Brain pericyte (primary cell): ENCODE measurements at regions not wholly inside any gene's neighbourhood (a gene's known extent, or its start where the extent isn't known, plus 50 kb on each side); places are given as distances from the start of the nearest gene placed in this dataset.

Experiments
- DNase-seq: peaks from one replicate; pipeline ENCODE4 v3.0.0-alpha.2; 2012; ENCODE audit warnings: low read depth, low spot score

DNA sequence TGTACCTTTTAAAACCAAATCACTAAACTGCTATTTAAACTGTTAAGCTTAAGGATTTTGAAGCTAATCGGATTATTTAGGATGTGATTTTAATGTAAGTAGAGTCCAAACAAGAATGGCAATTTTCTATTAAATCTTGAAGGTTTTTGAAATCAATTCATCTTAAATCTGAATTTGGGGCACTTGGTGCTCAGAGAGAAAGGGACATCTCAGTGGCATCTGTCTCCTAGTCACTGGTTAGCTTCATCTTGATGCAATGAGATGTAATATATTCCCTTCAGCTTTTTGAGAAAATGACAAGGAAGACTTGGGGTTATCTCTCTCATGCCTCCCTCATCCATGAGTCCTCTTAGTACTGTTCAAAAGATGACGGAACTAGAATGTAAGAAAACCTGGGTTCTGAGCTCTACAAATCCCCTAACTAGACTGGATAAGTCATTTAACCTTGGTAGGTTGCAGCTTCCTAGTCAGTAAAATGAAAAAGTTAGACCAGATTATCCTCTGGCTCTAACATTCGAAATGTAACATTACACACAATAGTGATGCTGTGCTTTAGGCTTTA lies 198.5 kb upstream of the NEBL start:
- DNase-seq: no peak

DNA sequence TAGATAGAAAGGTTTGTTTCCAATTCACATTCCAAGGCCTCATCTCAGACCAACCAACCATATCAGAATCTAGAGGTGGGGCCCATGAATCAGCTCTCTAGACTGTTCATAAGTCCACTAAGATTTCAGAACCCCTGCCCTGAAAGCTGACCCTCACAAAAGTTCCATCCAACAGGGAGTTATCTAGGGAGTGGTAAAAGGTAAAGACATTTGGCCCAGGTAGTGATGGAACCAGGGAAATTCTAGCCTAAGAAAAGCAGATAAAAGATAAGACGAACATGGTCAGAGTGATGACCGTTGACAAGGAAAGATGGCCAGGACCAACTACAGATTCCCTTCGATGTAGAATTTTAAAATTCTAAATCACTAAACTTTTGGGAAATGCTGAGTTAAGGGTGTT lies 198.0 kb upstream of the NEBL start:
- no peak for DNase-seq

DNA sequence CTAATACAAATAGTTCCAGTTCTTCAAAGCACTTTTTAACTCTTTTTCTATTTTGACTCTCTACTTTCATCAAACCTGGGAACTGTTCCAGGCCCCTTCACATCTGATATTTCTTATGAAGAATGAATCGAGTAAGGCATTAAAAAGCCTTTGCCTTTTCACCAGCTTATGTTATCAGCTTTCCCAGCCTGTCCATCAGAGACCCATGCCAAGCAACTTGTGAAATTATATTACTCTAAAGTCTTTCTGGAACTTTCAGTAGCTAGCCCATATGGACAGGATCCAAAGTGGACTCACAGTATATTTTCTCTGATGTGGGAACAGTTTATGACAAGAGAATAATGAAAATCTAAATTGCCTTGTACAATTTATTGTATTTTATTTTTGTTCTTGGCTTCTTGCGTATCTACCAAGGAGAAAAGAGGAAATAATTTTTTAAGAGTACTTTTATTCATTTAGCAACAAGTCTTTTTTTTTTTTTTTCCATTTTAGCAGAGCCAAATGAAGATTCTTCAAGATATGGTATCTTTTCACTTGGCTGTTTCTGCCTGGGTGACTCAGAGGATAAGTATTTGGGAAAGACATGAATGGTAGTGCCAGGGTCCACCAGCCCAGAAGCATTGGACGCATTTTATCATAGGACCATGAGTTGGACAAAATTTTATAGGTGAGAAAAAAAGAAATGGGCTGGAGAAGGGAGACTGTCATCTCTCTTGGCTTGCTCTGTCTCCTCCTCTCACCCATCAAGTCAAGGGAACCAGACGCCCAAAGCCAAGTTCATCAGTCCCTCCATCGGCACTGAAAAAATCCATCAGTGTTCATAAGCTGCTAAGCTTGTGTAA lies 195.8 kb upstream of the NEBL start:
- DNase-seq: no peak

DNA sequence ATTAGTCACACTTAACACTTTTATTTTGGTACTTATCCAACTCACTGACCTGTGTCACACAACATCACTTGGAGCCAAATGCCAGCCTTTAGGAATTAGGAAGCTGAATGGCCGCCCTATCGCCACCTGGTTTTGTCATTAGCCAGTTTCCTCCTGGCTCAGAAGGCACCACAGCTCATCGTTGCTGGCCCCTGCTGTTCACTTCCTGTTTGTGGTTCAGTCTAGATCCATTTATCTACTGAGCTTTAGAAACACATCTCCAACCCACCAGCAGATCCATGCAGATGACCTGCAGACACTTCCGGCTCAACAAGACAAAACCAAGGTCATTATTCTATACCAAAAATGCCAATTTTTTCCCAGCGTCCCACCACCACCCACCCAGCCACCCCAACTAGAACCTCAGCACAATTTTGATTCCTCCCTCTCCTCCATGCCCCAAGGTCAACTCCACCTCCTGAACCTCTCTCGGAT lies 193.5 kb upstream of the NEBL start:
- DNase-seq: no peak

DNA sequence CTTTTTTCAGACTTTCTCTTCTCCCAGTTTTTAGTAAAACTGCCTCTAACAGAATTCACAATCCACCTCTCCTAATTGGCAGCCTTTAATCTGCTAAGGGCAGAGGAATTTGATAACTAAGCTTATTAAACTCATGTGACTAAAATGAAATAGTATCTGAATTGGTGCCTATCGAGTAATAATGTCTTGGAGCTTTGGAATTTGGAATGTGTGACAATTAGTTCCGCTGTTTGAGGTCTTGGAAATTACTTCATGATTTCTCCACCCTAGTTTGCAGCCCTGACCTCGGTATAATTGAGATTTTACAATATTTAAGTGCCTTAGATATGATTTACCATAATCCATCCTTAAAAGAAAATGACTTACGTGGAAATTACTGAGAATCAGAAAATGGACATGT lies 190.4 kb upstream of the NEBL start:
- DNase-seq: no peak

DNA sequence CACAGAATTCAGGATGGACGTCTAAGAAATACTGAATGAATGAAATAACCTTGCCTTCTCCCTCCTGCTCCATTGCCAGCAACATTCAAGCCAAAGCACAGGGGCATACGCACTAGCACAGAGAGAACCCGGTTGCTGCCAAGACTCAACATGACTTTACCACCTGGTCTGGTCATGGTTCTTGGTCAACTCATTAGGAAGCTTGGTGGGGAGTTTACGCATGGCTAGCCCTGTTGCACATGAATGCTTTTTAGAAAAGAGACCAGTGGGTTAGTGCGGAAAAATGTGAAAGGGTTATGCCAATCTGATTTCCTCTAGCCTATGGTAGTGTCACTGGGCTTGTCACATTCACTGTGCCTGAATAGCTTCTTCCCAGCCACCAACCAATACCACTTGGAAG lies 187.6 kb upstream of the NEBL start:
- no peak for DNase-seq

DNA sequence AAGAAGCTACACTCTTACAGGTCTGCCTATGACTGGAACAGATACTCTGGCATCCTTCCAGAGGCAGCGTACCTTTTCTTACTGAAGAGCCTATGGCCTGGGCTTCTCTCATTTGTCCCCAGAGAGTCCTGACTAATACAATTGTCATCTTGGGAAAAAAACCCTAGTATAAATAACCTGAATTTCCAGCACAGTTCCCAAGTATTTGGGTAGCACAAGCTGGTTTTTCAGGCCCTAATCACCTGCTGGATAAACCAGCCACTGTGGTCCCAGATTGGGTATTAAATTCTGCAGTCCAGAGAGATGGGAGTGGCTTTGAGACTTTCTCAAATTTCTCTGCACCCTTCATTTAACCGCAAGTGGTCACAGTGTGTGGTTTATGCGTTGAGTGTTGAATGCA lies 186.8 kb upstream of the NEBL start:
- DNase-seq: no peak

DNA sequence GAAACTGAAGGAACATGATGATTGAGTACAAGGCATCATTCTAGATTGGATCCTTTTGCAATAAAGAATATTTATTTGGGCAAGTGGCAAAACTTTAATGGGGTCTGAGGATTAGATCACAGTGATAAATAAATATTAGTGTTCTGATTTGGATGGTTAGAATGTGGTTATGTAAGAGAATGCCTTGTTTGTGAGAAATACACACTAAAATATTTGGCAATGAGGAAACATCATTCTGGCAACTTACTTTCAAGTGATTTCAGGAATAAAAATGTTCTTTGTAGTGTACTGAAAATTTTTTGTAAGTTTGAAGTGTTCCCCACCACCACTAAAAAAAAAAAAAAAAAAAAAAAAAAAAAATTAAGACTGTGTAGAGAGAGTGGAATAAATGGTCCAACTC lies 185.1 kb upstream of the NEBL start:
- no peak for DNase-seq

DNA sequence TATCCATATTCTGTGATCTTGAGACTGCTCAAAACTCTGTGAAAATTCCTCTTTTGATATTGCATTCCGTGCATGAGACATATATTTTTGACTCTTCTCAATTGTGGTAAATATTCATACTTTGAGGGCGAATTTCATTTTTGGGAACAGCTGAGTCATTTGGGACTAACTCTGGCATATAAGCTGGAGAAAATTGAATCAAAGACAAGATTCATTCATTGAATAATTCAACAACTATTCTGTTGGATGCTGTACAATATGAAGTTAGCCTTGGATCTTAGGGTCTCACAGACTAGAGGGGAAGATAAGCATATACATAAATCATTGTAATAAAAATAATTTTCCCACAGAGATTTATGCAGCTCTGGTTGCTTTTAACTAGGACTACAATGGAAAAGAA lies 183.2 kb upstream of the NEBL start:
- no peak for DNase-seq

DNA sequence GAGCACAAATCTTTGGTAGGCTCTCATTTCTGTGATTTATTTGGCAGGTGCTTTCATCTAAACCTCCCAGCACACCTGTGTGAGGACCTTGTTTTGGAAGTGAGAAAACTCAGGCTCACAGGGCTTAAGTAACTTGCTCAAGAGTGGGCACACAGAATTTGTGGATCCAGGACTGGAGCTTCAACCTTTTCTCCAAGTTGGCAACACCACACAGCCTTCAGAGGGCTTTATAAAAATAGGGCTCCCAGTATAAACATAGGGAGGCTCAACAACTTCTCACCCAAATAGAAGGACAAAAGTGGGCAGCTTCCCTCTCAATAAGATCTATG lies 182.2 kb upstream of the NEBL start:
- DNase-seq: no peak

DNA sequence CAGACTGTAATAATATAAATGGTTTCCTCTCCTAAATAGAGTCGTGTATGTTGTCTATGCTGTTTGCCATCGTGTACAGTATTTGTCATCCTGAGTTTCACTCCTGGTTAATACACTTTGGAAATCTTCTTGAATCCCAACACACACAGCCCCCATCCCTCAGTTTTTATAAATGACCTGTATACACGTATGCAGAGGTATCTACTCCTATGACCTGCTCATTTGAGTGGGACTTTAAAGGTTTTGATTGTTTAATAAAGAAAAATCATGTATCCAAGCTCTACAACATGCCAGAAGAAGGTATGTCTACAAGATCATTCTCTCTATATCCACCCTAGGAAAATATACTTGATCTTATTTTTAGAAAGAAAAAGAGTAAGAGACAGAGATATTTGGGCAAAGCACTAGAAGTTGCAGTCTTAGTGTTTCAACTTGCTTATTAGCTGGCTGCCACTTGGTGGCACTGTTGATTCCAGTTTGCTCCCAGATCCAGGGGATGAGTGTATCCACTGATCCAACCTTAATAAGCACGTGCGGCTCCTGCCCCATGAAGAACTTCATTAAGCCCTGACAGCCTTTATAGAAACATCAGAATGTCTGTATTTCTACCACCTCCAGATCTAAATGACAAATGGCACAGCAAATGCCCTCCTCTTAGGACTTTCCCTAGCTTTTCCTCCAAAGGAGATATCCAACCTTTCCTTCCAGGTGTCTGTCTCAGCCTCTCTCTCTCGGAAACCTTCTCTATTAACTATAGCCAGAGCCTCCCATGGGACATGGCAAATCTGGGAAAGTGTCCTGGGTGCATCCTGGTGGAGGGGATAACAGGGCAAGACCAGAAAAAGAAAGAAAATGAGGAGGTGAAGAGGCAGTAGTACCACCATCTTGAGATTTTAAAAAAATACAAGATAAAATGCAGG lies 181.6 kb upstream of the NEBL start:
- peak; percentile 15 for DNase-seq

DNA sequence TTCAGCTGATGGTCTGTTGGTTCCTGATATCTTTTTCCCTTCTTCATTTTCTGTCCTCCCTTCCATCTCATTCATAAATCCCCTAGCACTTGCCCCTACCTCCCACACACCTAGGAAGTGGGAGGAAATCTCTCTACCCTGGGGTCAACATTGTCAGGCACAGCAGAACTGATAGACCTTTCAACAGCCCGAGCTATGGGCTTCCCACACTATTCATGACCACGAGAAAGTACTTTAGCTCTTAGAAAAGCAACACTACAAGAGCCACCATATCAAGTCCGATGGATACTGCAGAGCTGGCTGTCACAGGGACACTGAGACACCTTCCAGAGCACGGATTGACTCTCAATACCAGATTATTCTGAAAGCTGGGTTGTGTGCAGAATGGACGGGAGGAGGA lies 180.6 kb upstream of the NEBL start:
- no peak for DNase-seq

DNA sequence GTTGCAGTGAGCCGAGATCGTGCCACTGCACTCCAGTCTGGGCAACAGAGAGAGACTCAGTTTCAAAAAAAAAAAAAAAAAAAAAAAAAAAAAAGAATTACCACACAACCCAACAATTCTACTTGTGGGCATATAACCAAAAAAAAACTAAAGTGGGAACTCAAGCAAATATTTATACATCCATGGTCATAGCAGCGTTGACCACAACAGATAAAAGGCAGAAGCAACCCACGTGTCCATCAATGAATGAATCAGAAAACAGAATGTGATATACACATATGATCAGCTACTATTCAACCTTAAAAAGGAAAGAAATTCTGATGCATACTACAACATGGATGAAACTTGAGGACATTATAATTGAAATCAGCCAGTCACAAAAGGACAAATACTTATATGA lies 179.3 kb upstream of the NEBL start:
- DNase-seq: no peak

DNA sequence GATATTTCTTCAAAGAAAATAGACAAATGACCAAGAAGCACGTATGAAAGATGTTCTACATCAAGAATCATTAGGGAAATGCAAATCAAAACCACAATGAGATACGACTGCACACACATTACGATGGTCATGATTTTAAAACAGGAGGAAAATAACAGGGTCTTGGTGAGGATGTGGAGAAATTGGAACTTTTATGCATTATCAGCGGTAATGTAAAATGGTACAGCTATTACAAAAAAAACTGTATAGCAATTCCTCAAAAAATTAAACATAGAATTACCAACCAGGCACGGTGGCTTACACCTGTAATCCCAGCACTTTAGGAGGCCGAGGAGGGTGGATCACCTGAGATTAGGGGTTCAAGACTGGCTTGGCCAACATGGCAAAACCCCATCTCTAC lies 178.8 kb upstream of the NEBL start:
- DNase-seq: no peak

DNA sequence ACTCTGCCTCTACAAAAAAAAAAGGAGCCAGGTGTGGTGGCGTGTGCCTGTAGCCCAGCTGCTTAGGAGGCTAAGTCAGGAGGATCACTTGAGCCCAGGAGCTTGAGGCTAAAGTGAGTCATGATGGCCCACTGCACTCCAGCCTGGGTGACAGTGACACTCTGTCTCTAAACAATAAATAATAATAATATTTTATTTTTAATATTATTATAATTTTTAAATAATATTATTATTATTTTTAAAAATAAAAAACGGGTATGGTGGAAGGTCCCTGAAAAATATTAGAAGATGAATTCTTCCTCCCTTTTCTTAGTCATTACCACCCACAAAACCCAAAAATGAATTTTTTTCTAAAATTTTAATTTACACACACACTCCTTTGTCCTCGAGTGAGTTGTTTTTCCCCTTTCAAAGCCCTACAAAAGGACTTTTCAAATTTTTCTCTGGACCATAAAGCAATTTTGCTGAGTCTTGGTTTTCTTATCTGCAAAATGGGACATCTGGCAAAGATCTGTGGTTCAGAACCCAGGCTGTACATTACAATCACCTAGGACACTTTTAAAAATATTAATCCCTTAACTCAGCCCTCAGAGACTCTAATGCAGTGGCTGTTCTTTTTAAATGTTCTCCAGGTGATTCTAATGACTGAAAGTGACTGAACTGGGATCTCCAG lies 174.0 kb upstream of the NEBL start:
- no peak for DNase-seq

DNA sequence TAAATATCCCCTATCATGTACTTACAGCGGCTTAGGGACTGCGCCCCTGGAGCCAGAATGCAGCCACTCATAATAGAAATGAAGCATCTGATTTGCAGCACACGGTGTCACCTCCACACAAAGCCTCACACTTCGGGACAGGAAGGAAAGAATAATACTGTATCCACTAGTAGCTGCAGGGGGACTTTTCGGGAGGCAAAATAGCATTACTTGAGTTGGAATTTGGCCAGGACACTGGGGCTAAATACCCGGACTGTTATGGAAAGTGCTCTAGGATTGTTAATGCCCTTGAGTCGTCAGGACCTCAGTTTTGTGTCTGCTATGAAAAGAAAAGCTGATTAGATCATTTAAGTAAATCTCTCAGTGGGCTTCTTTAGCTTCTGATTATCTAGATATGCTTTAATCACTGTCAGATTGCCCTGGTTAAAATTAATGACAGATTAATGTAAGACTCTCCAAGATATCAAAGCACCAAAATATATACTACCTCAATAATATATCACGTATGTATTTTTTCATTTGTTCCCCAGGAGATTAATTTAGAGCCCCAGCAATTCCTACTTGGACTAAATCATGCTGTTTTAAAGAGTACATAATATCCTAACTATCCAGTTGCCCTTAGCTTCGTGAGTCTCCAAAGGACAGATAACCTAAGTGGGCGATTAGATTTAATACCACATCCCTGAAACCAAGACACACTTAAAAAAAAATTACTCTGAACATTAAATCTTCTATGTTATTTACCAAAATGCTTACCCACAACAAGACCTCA lies 173.0 kb upstream of the NEBL start:
- no peak for DNase-seq

DNA sequence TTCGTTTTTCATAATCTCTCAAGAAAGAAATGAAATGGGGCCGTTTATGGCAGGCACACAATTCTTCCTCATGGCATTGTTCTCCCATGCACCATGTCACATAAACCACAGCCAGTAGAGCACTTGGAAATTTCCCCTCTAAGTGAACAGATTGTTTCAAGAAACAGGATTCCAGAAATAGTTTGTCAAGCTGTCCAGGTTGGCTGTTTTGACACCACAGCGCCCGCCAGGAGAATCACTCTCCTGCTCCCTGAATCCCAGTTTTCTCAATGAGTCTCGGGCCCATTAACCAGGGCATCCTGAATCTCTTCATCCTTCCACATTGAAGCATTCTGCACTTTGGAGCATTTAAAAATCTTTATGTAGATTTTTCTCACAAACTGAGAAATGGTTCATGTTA lies 172.2 kb upstream of the NEBL start:
- DNase-seq: no peak

DNA sequence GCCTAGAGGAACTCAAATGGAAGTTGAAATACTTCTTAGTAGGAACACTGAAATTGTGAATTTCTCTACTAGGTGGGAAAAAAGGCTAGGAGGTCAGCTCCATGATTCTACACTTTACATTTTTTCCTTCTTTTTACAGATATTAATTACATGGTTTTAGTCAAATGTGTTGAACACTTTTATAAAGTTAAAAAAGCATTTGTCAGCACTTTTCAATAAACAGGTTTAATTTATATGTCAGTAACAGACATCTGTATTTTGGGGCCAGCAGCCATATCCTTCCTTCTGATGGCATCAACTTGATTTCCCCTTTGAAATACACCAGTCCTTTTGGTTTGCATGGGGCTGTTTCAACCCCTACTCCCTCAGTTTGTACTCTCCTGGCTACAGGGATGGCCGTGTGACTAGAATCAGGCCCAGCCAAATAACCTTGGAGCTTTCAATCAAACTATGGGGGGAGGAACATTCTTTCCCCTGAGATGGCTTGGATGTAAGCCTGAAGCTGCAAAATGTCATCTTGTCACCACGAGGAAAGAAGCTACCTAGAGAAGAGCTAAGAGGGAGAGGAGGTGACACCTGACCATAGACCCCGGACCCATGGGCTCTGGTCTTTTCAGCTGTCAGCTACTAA lies 171.0 kb upstream of the NEBL start:
- no peak for DNase-seq

DNA sequence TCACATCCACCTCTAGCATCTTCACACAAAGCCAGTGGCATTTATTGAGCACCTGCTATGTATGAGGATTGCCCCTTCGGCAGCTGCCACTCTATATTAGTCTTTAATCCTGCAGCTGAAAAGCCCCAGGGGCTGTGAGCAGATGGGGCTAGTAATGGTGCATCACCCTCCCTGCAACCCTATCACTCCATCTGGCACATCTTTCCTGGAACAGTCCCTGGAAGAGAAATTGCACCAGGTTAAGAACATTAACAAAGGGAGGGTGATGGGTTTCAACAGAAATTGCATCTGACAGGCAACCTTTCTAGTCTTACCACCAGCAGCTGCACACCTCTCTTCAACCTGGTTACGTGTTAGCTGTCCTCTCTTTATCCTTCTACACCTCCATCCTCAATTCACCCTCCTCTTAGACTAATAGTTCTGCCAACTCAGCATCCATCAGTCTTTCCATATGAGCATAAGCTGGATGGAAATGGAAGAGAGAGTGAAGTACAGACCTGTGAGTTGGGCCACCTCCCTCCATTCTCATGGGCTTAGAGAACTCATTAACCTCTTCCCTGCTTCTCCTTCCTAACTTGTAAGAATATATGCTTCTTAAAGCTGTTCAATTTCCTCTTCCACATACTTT lies 168.6 kb upstream of the NEBL start:
- DNase-seq: no peak

DNA sequence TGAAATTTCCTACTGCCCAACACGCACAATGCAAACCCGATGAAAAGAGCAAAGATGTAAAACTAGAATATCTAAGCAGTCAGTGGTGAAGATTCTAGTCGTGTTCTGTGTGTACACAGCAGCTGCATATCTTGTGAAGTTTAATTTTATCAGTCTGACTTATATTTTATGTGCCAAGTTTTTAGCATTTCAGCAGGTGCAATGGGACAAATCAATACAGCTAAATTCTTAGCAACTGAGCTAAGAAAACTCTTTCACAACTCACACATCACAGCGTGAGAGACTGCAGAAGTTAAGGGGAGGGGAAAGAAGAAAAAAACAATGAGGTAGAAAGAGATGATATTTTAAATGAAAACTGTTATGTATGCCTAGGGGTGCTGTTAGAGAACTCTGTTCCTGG lies 164.9 kb upstream of the NEBL start:
- no peak for DNase-seq
